COLO668 (cell line): ENCODE measurements at regions not wholly inside any gene's neighbourhood (a gene's known extent, or its start where the extent isn't known, plus 50 kb on each side); places are given as distances from the start of the nearest gene placed in this dataset.

Source experiments
- DNase-seq: peaks from one replicate; lab custom pipeline; 2025; ENCODE audit not compliant: unreplicated experiment; lab: John Stamatoyannopoulos, UW

- DNase-seq: no peak
Measured at GRCh38 chr2:16081316-16082200, 141.2 kb downstream of the MYCN start.

GRCh38 chr2:16080516-16080915, 140.2 kb downstream of the MYCN start:
- DNase-seq: no peak

GRCh38 chr2:16080071-16080470, 139.7 kb downstream of the MYCN start:
- DNase-seq: no peak

GRCh38 chr2:16079637-16080036, 139.3 kb downstream of the MYCN start:
- DNase-seq: no peak

- DNase-seq: no peak
Measured at GRCh38 chr2:16077601-16078000, 137.3 kb downstream of the MYCN start.

GRCh38 chr2:16076911-16077310, 136.6 kb downstream of the MYCN start:
- DNase-seq: no peak

GRCh38 chr2:16075045-16076012, 135.0 kb downstream of the MYCN start:
- no peak for DNase-seq

GRCh38 chr2:16073921-16074425, 133.6 kb downstream of the MYCN start:
- no peak for DNase-seq

GRCh38 chr2:16073471-16073870, 133.1 kb downstream of the MYCN start:
- no peak for DNase-seq

- no peak for DNase-seq
Measured at GRCh38 chr2:16072638-16073290, 132.4 kb downstream of the MYCN start.

GRCh38 chr2:16071865-16072637, 131.7 kb downstream of the MYCN start:
- no peak for DNase-seq

- DNase-seq: no peak
Measured at GRCh38 chr2:16071039-16071864, 130.9 kb downstream of the MYCN start.

- no peak for DNase-seq
Measured at GRCh38 chr2:16070648-16070971, 130.3 kb downstream of the MYCN start.

GRCh38 chr2:16069933-16070647, 129.7 kb downstream of the MYCN start:
- DNase-seq: no peak

GRCh38 chr2:16069663-16069932, 129.2 kb downstream of the MYCN start:
- no peak for DNase-seq

- no peak for DNase-seq
Measured at GRCh38 chr2:16068552-16068940, 128.2 kb downstream of the MYCN start.

GRCh38 chr2:16067866-16068551, 127.7 kb downstream of the MYCN start:
- no peak for DNase-seq

GRCh38 chr2:16067444-16067843, 127.1 kb downstream of the MYCN start:
- DNase-seq: no peak

- no peak for DNase-seq
Measured at GRCh38 chr2:16067037-16067406, 126.7 kb downstream of the MYCN start.
